ENCODE measurements at regions not wholly inside any gene's neighbourhood (a gene's known extent, or its start where the extent isn't known, plus 50 kb on each side); places are given as distances from the start of the nearest gene placed in this dataset.

DNA sequence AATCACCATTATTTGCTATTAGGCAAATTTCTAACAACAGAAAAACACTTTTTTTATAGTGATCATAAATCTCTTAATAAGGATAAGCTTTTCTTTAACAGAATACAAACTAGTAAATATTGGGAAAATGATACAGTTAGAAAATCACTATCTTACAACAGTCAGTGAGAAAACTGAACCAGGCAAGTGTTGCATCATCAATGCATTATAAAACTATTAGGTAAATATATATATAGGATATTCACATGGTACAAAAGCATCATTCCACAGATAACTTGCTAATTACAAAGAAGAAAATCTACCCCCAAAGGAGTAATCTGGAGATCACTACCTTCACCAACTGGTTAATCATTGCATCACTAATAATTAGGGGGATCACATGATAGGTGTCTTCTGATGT is 652.1 kb downstream of the HACE1 start:
- TF ChIP-seq, protein P1, sequence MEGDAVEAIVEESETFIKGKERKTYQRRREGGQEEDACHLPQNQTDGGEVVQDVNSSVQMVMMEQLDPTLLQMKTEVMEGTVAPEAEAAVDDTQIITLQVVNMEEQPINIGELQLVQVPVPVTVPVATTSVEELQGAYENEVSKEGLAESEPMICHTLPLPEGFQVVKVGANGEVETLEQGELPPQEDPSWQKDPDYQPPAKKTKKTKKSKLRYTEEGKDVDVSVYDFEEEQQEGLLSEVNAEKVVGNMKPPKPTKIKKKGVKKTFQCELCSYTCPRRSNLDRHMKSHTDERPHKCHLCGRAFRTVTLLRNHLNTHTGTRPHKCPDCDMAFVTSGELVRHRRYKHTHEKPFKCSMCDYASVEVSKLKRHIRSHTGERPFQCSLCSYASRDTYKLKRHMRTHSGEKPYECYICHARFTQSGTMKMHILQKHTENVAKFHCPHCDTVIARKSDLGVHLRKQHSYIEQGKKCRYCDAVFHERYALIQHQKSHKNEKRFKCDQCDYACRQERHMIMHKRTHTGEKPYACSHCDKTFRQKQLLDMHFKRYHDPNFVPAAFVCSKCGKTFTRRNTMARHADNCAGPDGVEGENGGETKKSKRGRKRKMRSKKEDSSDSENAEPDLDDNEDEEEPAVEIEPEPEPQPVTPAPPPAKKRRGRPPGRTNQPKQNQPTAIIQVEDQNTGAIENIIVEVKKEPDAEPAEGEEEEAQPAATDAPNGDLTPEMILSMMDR (IDR thresholded peaks at IDR 0.05): no peak
- TF ChIP-seq POLR2A (IDR thresholded peaks at IDR 0.05): no peak
